Ectodermal cell (in vitro differentiated cells): ENCODE measurements at regions not wholly inside any gene's neighbourhood (a gene's known extent, or its start where the extent isn't known, plus 50 kb on each side); places are given as distances from the start of the nearest gene placed in this dataset.

Experiments
- H3K27ac ChIP-seq: 2 replicates; pipeline ENCODE4 v1.7.0; 2013; ENCODE audit warnings: mild to moderate bottlenecking, low read depth, low read length; ENCODE audit not compliant: insufficient read depth, poor library complexity, severe bottlenecking
- H3K27me3 ChIP-seq: 2 replicates; pipeline ENCODE4 v1.7.0; 2013; ENCODE audit warnings: mild to moderate bottlenecking, low read length; ENCODE audit not compliant: insufficient read depth, control insufficient read depth, poor library complexity, severe bottlenecking
- H3K36me3 ChIP-seq: one replicate; pipeline ENCODE4 v1.7.0; 2013; ENCODE audit warnings: low read length; ENCODE audit not compliant: control insufficient read depth, insufficient read depth
- H3K4me1 ChIP-seq: one replicate; pipeline ENCODE4 v1.7.0; 2013; ENCODE audit warnings: low read length; ENCODE audit not compliant: control insufficient read depth, insufficient read depth
- H3K4me3 ChIP-seq: 2 replicates; pipeline ENCODE4 v1.7.0; 2013; ENCODE audit warnings: low read depth, low read length, control low read depth; ENCODE audit not compliant: insufficient read depth
- H3K9me3 ChIP-seq: 2 replicates; pipeline ENCODE4 v1.7.0; 2013; ENCODE audit warnings: mild to moderate bottlenecking, low read length, moderate library complexity; ENCODE audit not compliant: control insufficient read depth
- WGBS, 2 experiments: methylation state at CpG; one replicate each; pipeline ENCODE4 v1.1.7; 2013; ENCODE audit warnings: missing lambda C conversion rate in 2 of 2; 5-methylcytosine and 5-hydroxymethylcytosine counted together

DNA sequence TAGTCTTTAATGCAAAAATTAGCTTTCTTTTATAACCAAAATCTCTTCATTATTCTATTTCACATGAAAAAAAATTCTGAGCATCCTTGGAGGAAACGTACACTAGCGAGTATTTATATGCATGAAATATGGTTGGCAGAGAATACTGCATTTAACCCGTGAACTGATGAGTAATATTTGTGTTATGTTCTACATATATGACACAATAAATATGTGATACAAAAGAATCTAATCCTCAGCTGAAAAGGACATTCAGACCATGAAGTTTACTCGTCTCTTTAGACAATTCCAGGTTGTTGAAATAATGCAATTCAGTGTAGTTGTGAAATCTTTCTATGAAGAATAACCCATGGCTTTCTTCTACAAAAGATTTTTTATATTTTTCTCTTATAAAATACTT is 524.8 kb upstream of the MAN1A1 start:
- 100% methylated on average over 1 to 2 of the region's 4 CpGs for WGBS, 2 experiments
- Histone ChIP-seq H3K27ac (no peak overlapping the region), H3K4me1 (no peaks in the 10 kb centered on the region), H3K9me3 (no peaks in the 10 kb centered on the region), H3K4me3 (no peak overlapping the region), H3K27me3 (no peaks in the 10 kb centered on the region), H3K36me3 (no peaks in the 10 kb centered on the region)

DNA sequence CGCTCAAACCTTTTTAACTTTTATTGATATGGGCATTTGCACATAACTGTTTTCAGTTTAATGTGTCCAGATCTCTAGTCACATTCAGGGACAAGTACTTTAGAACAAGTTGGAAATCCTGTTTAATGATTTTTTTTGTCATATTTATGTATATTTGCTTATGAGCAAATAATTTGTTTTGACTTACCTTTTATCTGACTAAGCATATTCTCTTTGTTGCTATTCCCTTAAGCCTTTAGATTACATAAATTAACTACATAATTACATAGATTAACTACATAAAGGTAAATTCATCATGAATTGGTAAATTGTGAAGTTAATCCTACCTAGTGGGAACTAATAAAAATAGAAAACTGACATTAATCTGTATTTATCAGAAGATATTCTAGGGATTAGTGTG is 523.5 kb upstream of the MAN1A1 start:
- Histone ChIP-seq H3K27ac (no peak overlapping the region), H3K4me1 (no peaks in the 10 kb centered on the region), H3K36me3 (no peaks in the 10 kb centered on the region), H3K9me3 (no peaks in the 10 kb centered on the region), H3K4me3 (no peak overlapping the region), H3K27me3 (no peaks in the 10 kb centered on the region)
- 92 to 100% methylated on average over 1 of the region's 1 CpG for WGBS, 2 experiments

- H3K4me3 ChIP-seq: no peak overlapping the region
- WGBS, 2 experiments: 81 to 86% methylated on average over 2 of the region's 2 CpGs
- no peaks in the 10 kb centered on the region for H3K4me1 ChIP-seq
- H3K9me3 ChIP-seq: no peaks in the 10 kb centered on the region
- H3K27me3 ChIP-seq: no peaks in the 10 kb centered on the region
- H3K27ac ChIP-seq: no peak overlapping the region
- H3K36me3 ChIP-seq: no peaks in the 10 kb centered on the region
Observed at GRCh38 chr6:119871520-119871919, 522.0 kb upstream of the MAN1A1 start.

DNA sequence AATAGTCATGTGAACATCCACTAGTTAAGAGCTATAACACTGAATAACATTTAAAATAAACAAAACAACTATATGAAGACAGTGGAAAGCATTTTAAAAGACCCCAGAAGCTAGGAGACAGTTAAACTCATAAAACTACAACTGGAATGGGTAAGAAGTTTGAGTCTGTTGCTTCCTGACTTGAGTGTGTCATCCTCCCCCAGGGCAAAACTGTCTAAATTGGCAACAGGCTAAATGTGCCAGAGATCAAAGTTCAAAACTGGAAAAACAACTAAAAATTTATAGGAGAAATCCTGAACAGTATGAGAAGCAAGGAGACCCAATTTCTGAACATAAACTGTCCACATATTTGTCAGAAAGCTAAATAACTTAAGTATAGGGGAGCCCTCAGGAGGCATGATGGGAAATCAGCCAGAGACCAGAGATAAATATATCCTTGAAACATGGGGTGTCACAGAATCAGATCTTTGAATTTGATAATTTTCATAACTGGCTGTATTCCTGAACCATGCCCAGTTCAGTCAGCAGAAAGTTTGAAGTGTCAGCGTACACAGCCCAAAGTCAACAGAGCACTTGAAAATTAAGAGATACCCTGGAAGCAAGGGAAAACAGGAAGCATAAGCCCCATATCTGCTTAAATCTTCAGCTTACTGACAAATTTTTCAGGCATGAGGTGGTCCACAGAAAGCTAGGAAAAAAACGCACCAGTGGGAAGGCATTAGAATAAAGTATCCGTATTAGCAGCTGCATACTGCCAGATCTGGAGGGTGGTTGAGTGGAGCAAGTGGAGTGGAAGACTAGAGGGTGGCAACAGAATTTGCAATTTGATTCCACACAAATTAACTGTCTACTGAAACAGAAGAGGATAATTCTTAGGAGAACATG is 516.1 kb upstream of the MAN1A1 start:
- Histone ChIP-seq H3K9me3 (no peaks in the 10 kb centered on the region), H3K27me3 (no peaks in the 10 kb centered on the region), H3K36me3 (no peaks in the 10 kb centered on the region), H3K4me1 (no peaks in the 10 kb centered on the region), H3K27ac (no peak overlapping the region), H3K4me3 (no peak overlapping the region)
- WGBS, 2 experiments: 94 to 95% methylated on average over 3 of the region's 3 CpGs

GRCh38 chr6:119862719-119863118 is 513.2 kb upstream of the MAN1A1 start:
- Histone ChIP-seq H3K9me3 (no peaks in the 10 kb centered on the region), H3K4me1 (no peaks in the 10 kb centered on the region), H3K4me3 (no peak overlapping the region), H3K27ac (no peak overlapping the region), H3K36me3 (no peaks in the 10 kb centered on the region), H3K27me3 (no peaks in the 10 kb centered on the region)
- WGBS, 2 experiments: 93 to 100% methylated on average over 1 of the region's 1 CpG

- H3K36me3 ChIP-seq: no peaks in the 10 kb centered on the region
Observed at GRCh38 chr6:119858901-119859300, 509.3 kb upstream of the MAN1A1 start.

GRCh38 chr6:119856136-119856535 is 506.6 kb upstream of the MAN1A1 start:
- 93 to 94% methylated on average over 3 of the region's 3 CpGs for WGBS, 2 experiments
- H3K27ac ChIP-seq: no peak overlapping the region
- no peak overlapping the region for H3K4me3 ChIP-seq
- H3K27me3 ChIP-seq: no peaks in the 10 kb centered on the region
- no peaks in the 10 kb centered on the region for H3K4me1 ChIP-seq
- no peaks in the 10 kb centered on the region for H3K9me3 ChIP-seq
- H3K36me3 ChIP-seq: no peaks in the 10 kb centered on the region

More at GRCh38 chr6:119858901-119859300, 509.3 kb upstream of the MAN1A1 start:
- no peaks in the 10 kb centered on the region for H3K4me1 ChIP-seq
- no peak overlapping the region for H3K4me3 ChIP-seq
- no peaks in the 10 kb centered on the region for H3K27me3 ChIP-seq
- H3K9me3 ChIP-seq: no peaks in the 10 kb centered on the region
- 88 to 100% methylated on average over 1 of the region's 1 CpG for WGBS, 2 experiments
- H3K27ac ChIP-seq: no peak overlapping the region

DNA sequence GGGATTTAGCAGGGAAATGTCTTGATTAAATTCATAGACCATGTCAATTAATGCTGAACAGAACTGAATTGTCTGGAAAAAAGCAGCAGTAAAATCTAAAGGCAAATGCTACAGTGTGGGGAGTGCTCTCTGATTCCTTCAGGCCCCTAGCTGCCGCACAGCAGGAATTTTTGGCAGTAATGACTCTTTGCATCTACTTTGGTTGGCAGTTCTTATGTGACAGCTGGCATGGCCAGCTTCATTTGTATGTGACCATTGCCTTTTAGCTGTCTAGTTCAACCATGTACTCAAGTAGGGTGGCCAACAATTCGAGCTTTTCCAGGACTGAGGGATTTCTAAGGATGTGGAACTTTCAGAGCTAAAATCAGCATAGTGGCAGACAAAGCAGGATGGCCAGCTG is 499.1 kb upstream of the MAN1A1 start:
- WGBS, 2 experiments: 88 to 95% methylated on average over 2 of the region's 2 CpGs
- H3K4me3 ChIP-seq: no peak overlapping the region
- H3K27ac ChIP-seq: no peak overlapping the region
- no peaks in the 10 kb centered on the region for H3K27me3 ChIP-seq
- H3K4me1 ChIP-seq: no peaks in the 10 kb centered on the region
- no peaks in the 10 kb centered on the region for H3K9me3 ChIP-seq
- H3K36me3 ChIP-seq: no peaks in the 10 kb centered on the region

GRCh38 chr6:119845161-119845560 is 495.6 kb upstream of the MAN1A1 start:
- Histone ChIP-seq H3K27ac (no peak overlapping the region), H3K4me3 (no peak overlapping the region), H3K9me3 (no peaks in the 10 kb centered on the region), H3K27me3 (no peaks in the 10 kb centered on the region), H3K36me3 (no peaks in the 10 kb centered on the region), H3K4me1 (no peaks in the 10 kb centered on the region)
- 90% methylated on average over 1 of the region's 1 CpG; no CpG with 5 or more reads in 1 of the 2 experiments for WGBS, 2 experiments

DNA sequence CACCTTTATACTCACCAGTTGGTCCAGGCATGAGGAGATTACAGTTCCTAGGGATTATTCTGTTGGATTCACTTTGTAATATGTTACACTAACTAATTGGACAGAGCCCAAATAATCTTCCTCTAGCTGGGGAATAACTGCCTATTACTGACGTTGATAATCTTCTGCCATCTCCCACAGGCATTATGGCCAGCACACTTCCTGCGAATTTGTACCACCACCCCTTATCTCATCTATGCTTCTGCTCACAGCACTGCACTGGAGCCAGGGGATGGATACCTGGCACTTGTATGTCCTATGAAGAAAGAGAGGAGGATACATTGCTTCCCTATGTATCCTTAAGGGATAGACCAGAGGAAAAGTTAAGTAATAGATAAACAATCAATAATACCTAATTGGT is 494.8 kb upstream of the MAN1A1 start:
- Histone ChIP-seq H3K27ac (no peak overlapping the region), H3K36me3 (no peaks in the 10 kb centered on the region), H3K27me3 (no peaks in the 10 kb centered on the region), H3K4me3 (no peak overlapping the region), H3K4me1 (no peaks in the 10 kb centered on the region), H3K9me3 (no peaks in the 10 kb centered on the region)
- 38 to 41% methylated on average over 2 of the region's 2 CpGs for WGBS, 2 experiments
